ENCODE measurements at regions not wholly inside any gene's neighbourhood (a gene's known extent, or its start where the extent isn't known, plus 50 kb on each side); places are given as distances from the start of the nearest gene placed in this dataset.

- TF ChIP-seq CTCF (conservative IDR thresholded peaks at IDR 0.05; ENCODE audit: low read depth in 2 of 2) (no peak), EZH2 (IDR thresholded peaks at IDR 0.05; ENCODE audit: low read depth, unreplicated experiment) (no peak), ETS1 (IDR thresholded peaks at IDR 0.05) (no peak), ZNF114 (CRISPR knock-in tag; IDR thresholded peaks at IDR 0.05) (no peak), CREB1 (CRISPR knock-in tag; IDR thresholded peaks at IDR 0.05; ENCODE audit: low read depth) (no peak), EZH2phosphoT487 (IDR thresholded peaks at IDR 0.05; ENCODE audit: unreplicated experiment) (no peak), NANOG (IDR thresholded peaks at IDR 0.05; ENCODE audit: borderline replicate concordance) (no peak), ZNF331 (CRISPR knock-in tag; IDR thresholded peaks at IDR 0.05; ENCODE audit: low read depth) (no peak), JUNB (IDR thresholded peaks at IDR 0.05; ENCODE audit: unreplicated experiment) (no peak), STAT1 (IDR thresholded peaks at IDR 0.05; ENCODE audit: unreplicated experiment) (no peak)
- TF ChIP-seq, protein P1, sequence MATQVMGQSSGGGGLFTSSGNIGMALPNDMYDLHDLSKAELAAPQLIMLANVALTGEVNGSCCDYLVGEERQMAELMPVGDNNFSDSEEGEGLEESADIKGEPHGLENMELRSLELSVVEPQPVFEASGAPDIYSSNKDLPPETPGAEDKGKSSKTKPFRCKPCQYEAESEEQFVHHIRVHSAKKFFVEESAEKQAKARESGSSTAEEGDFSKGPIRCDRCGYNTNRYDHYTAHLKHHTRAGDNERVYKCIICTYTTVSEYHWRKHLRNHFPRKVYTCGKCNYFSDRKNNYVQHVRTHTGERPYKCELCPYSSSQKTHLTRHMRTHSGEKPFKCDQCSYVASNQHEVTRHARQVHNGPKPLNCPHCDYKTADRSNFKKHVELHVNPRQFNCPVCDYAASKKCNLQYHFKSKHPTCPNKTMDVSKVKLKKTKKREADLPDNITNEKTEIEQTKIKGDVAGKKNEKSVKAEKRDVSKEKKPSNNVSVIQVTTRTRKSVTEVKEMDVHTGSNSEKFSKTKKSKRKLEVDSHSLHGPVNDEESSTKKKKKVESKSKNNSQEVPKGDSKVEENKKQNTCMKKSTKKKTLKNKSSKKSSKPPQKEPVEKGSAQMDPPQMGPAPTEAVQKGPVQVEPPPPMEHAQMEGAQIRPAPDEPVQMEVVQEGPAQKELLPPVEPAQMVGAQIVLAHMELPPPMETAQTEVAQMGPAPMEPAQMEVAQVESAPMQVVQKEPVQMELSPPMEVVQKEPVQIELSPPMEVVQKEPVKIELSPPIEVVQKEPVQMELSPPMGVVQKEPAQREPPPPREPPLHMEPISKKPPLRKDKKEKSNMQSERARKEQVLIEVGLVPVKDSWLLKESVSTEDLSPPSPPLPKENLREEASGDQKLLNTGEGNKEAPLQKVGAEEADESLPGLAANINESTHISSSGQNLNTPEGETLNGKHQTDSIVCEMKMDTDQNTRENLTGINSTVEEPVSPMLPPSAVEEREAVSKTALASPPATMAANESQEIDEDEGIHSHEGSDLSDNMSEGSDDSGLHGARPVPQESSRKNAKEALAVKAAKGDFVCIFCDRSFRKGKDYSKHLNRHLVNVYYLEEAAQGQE (IDR thresholded peaks at IDR 0.05; ENCODE audit: unreplicated experiment) = no peak
- Histone ChIP-seq H3K36me3 (ENCODE audit: insufficient read depth) (no peaks in the 10 kb centered on the region), H3K4me1 (ENCODE audit: insufficient read depth) (peaks cover under 1% of the 10 kb centered on the region; the same call in 1 of the 2 replicates), H3K4me3 (no peak overlapping the region), H3K27me3 (ENCODE audit: insufficient read depth) (no peaks in the 10 kb centered on the region), H3K27ac (ENCODE audit: low read depth) (no peak overlapping the region), H3K79me2 (replicated peaks; ENCODE audit: insufficient read depth) (no peaks in the 10 kb centered on the region), H3K4me2 (no peak overlapping the region), H4K20me1 (replicated peaks; ENCODE audit: insufficient read depth) (no peaks in the 10 kb centered on the region), H3F3A (replicated peaks; ENCODE audit: low read depth) (no peaks in the 10 kb centered on the region), H3K9me2 (ENCODE audit: insufficient read depth) (0 out of 2 replicates have a peak, but pooled peaks cover 2% of the 10 kb centered on the region), H2AFZ (no peak overlapping the region)
- H3K4me3 Mint-ChIP-seq = no peak overlapping the region
- ATAC-seq = no peak; the same call in 2 of the 3 replicates
- no peaks in the 10 kb centered on the region for H3K36me3 Mint-ChIP-seq (ENCODE audit: low read depth)
- DNase-seq (ENCODE audit: low spot score) = no peak
- peaks cover 6% of the 10 kb centered on the region; the same call in 2 of the 3 replicates for H3K4me1 Mint-ChIP-seq
- H3K27ac Mint-ChIP-seq = no peak overlapping the region
- no peaks in the 10 kb centered on the region for H3K9me3 Mint-ChIP-seq
- H3K27me3 Mint-ChIP-seq (ENCODE audit: insufficient read depth, low read depth, poor library complexity) = peaks cover 6% of the 10 kb centered on the region
Observed at GRCh38 chr1:229041946-229042345, 229.0 kb upstream of the RAB4A start.

All from GM23338 (cell line).